NCI-H2196 treated with DMSO at 0.1 percent for 48 hours (cell line): ENCODE measurements at regions not wholly inside any gene's neighbourhood (a gene's known extent, or its start where the extent isn't known, plus 50 kb on each side); places are given as distances from the start of the nearest gene placed in this dataset.

ENCODE experiments used
- DNase-seq: peaks from one replicate; lab custom pipeline; 2025; ENCODE audit not compliant: unreplicated experiment; lab: John Stamatoyannopoulos, UW

GRCh38 chr16:86766700-86767099, 188.4 kb downstream of the FOXL1 start:
- no peak for DNase-seq

- no peak for DNase-seq
Measured at GRCh38 chr16:86768228-86768791, 190.0 kb downstream of the FOXL1 start.

GRCh38 chr16:86768999-86769398, 190.7 kb downstream of the FOXL1 start:
- DNase-seq: no peak

GRCh38 chr16:86771506-86772460, 193.4 kb downstream of the FOXL1 start:
- no peak for DNase-seq

- no peak for DNase-seq
Measured at GRCh38 chr16:86772671-86773353, 194.5 kb downstream of the FOXL1 start.

GRCh38 chr16:86773354-86773715, 195.0 kb downstream of the FOXL1 start:
- DNase-seq: no peak

- no peak for DNase-seq
Measured at GRCh38 chr16:86774931-86775330, 196.6 kb downstream of the FOXL1 start.

GRCh38 chr16:86775511-86775921, 197.2 kb downstream of the FOXL1 start:
- DNase-seq: no peak

- DNase-seq: no peak
Measured at GRCh38 chr16:86777381-86777946, 199.1 kb downstream of the FOXL1 start.

GRCh38 chr16:86778108-86778745, 199.9 kb downstream of the FOXL1 start:
- DNase-seq: no peak

- no peak for DNase-seq
Measured at GRCh38 chr16:86778978-86779377, 200.6 kb downstream of the FOXL1 start.

GRCh38 chr16:86781046-86781445, 202.7 kb downstream of the FOXL1 start:
- no peak for DNase-seq

- DNase-seq: no peak
Measured at GRCh38 chr16:86783636-86784626, 205.6 kb downstream of the FOXL1 start.

GRCh38 chr16:86786338-86786737, 208.0 kb downstream of the FOXL1 start:
- DNase-seq: no peak

- DNase-seq: no peak
Measured at GRCh38 chr16:86786994-86787393, 208.6 kb downstream of the FOXL1 start.

- no peak for DNase-seq
Measured at GRCh38 chr16:86787538-86787937, 209.2 kb downstream of the FOXL1 start.

- no peak for DNase-seq
Measured at GRCh38 chr16:86789621-86790051, 211.3 kb downstream of the FOXL1 start.

- DNase-seq: no peak
Measured at GRCh38 chr16:86791287-86792035, 213.1 kb downstream of the FOXL1 start.

GRCh38 chr16:86794216-86794864, 216.0 kb downstream of the FOXL1 start:
- no peak for DNase-seq
